HCT116 (cell line): ENCODE measurements at regions not wholly inside any gene's neighbourhood (a gene's known extent, or its start where the extent isn't known, plus 50 kb on each side); places are given as distances from the start of the nearest gene placed in this dataset.

ENCODE experiments used
- ATAC-seq: fragments of 200-7000 bp; cut with Tn5 transposase; 2 replicates; pipeline ENCODE4 v1.9.1; 2020; ENCODE audit warnings: mild to moderate bottlenecking, moderate library complexity
- BruUV-seq: library from RNA; stranded (reverse); fragments of 400-500 nt; replicated peaks from 2 replicates; lab custom pipeline; 2021; lab: Mats Ljungman, UMichigan
- CTCF ChIA-PET: fragments of 300-600 bp; sonication (Branson Sonifier 250); formaldehyde crosslinking; loops from one replicate; lab custom pipeline; 2021; ENCODE audit warnings: antibody characterized with exemption; lab: Charles Lee
- POLR2A ChIA-PET: fragments of 300-600, 350-600 bp; sonication (Branson Sonifier 250); formaldehyde crosslinking; loops from one replicate; lab custom pipeline; 2021; ENCODE audit warnings: antibody characterized with exemption; lab: Charles Lee
- RAD21 ChIA-PET, 2 experiments: fragments of 300-600 bp; sonication (Branson Sonifier 250); formaldehyde crosslinking; loops; one replicate each; lab custom pipeline; 2023; ENCODE audit warnings: low total read pairs in 2 of 2; ENCODE audit not compliant: uncharacterized antibody in 2 of 2, unreplicated experiment in 2 of 2, low non-redundant PET in 1 of 2; lab: Charles Lee
- DNase-seq: peaks from one replicate; pipeline ENCODE4 v3.0.0-alpha.2; 2010; ENCODE audit warnings: low read depth, low spot score
- H2AFZ ChIP-seq: fragments of 200-600 bp; shearing (Covaris generic), sonication (generic); 2 replicates; pipeline ENCODE4 v1.6.1; 2017; ENCODE audit warnings: low read depth, mixed run types, mixed read lengths, antibody characterized with exemption, low read length; ENCODE audit not compliant: poor library complexity, severe bottlenecking
- H3K27ac ChIP-seq: 2 replicates; pipeline ENCODE4 v1.5.1; 2012; ENCODE audit warnings: low read depth, low read length
- H3K27me3 ChIP-seq: fragments of 200-600 bp; sonication (generic); 2 replicates; pipeline ENCODE4 v1.6.1; 2016; ENCODE audit warnings: mixed run types, low read length, mixed read lengths; ENCODE audit not compliant: insufficient read depth
- H3K36me3 ChIP-seq, 2 experiments: fragments of 200-500 bp in 1 of 2; fragments of 200-600 bp in 1 of 2; sonication (Bioruptor generic) in 1 of 2; sonication (generic) in 1 of 2; 2 replicates each; pipeline versions ENCODE4 v1.5.1 to v1.6.1; 2014 to 2016; ENCODE audit warnings: low read length in 2 of 2, inconsistent platforms in 1 of 2, mixed read lengths in 1 of 2, mixed run types in 1 of 2; ENCODE audit not compliant: insufficient read depth in 2 of 2, control insufficient read depth in 1 of 2
- H3K4me1 ChIP-seq, 2 experiments: fragments of 200-600 bp in 1 of 2; sonication (generic) in 1 of 2; 2 replicates each; pipeline versions ENCODE4 v1.5.1 to v1.6.1; 2012 to 2017; ENCODE audit warnings: low read length in 2 of 2, inconsistent platforms in 1 of 2, mild to moderate bottlenecking in 1 of 2, mixed read lengths in 1 of 2, mixed run types in 1 of 2, moderate library complexity in 1 of 2; ENCODE audit not compliant: insufficient read depth in 2 of 2, control insufficient read depth in 1 of 2
- H3K4me2 ChIP-seq: fragments of 200-600 bp; sonication (generic); 2 replicates; pipeline ENCODE4 v1.6.1; 2017; ENCODE audit warnings: mixed run types, low read length, mixed read lengths
- H3K4me3 ChIP-seq, 2 experiments: fragments of 200-600 bp in 1 of 2; sonication (generic) in 1 of 2; replicated peaks in 1 of 2; 2 replicates each; pipeline ENCODE4 v1.5.1; 2011 to 2016; ENCODE audit warnings: low read length in 2 of 2, control low read depth in 1 of 2, low read depth in 1 of 2, mild to moderate bottlenecking in 1 of 2, mixed read lengths in 1 of 2, mixed run types in 1 of 2
- H3K79me2 ChIP-seq: fragments of 200-600 bp; sonication (generic); 2 replicates; pipeline ENCODE4 v1.6.1; 2017; ENCODE audit warnings: mild to moderate bottlenecking, mixed run types, low read length, moderate library complexity, mixed read lengths; ENCODE audit not compliant: insufficient read depth
- H3K9ac ChIP-seq: fragments of 200-600 bp; sonication (generic); 2 replicates; pipeline ENCODE4 v1.6.1; 2016; ENCODE audit warnings: low read length, mixed read lengths
- H3K9me2 ChIP-seq: fragments of 200-600 bp; sonication (generic), shearing (Covaris generic); 2 replicates; pipeline ENCODE4 v1.6.1; 2017; ENCODE audit warnings: mixed run types, mild to moderate bottlenecking, moderate library complexity; ENCODE audit not compliant: insufficient read depth
- H3K9me3 ChIP-seq, 2 experiments: fragments of 200-500 bp in 1 of 2; fragments of 200-600 bp in 1 of 2; sonication (Bioruptor generic) in 1 of 2; sonication (generic) in 1 of 2; 2 replicates each; pipeline ENCODE4 v1.6.1; 2014 to 2017; ENCODE audit warnings: low read length in 2 of 2, mixed read lengths in 2 of 2, inconsistent platforms in 1 of 2, low read depth in 1 of 2, mild to moderate bottlenecking in 1 of 2, mixed run types in 1 of 2, moderate library complexity in 1 of 2; ENCODE audit not compliant: control insufficient read depth in 1 of 2, insufficient read depth in 1 of 2
- H4K20me1 ChIP-seq: fragments of 200-600 bp; sonication (generic), shearing (Covaris generic); 2 replicates; pipeline ENCODE4 v1.6.1; 2017; ENCODE audit warnings: mixed run types, mild to moderate bottlenecking, moderate library complexity; ENCODE audit not compliant: insufficient read depth
- CEBPB ChIP-seq: IDR thresholded peaks from 2 replicates; pipeline ENCODE4 v1.6.1; 2012; ENCODE audit warnings: low read depth
- ELF1 ChIP-seq: IDR thresholded peaks from 2 replicates; pipeline ENCODE4 v1.6.1; 2012; ENCODE audit warnings: low read depth, borderline replicate concordance
- FOSL1 ChIP-seq: IDR thresholded peaks from 2 replicates; pipeline ENCODE4 v1.6.1; 2012; ENCODE audit warnings: low read depth
- JUND ChIP-seq: IDR thresholded peaks from 2 replicates; pipeline ENCODE4 v1.6.1; 2012
- MAX ChIP-seq: IDR thresholded peaks from 2 replicates; pipeline ENCODE4 v1.6.1; 2012
- POLR2A ChIP-seq: IDR thresholded peaks from 2 replicates; pipeline ENCODE4 v1.7.0; 2011; ENCODE audit warnings: borderline replicate concordance; ENCODE audit not compliant: insufficient read depth, insufficient read length; ENCODE audit errors: extremely low read depth
- POLR2AphosphoS5 ChIP-seq: IDR thresholded peaks from 2 replicates; pipeline ENCODE4 v1.6.1; 2011; ENCODE audit warnings: mild to moderate bottlenecking, low read depth, low read length, moderate library complexity
- SP1 ChIP-seq: IDR thresholded peaks from 2 replicates; pipeline ENCODE4 v1.6.1; 2012; ENCODE audit warnings: low read depth
- SRF ChIP-seq: IDR thresholded peaks from 2 replicates; pipeline ENCODE4 v1.6.1; 2012; ENCODE audit warnings: low read depth
- YY1 ChIP-seq: IDR thresholded peaks from 2 replicates; pipeline ENCODE4 v1.6.1; 2011; ENCODE audit warnings: low read length, low read depth, moderate library complexity, mild to moderate bottlenecking; ENCODE audit not compliant: insufficient replicate concordance; ENCODE audit errors: extremely low read depth
- ZBTB33 ChIP-seq: IDR thresholded peaks from 2 replicates; pipeline ENCODE4 v1.6.1; 2011; ENCODE audit warnings: mild to moderate bottlenecking, low read length, moderate library complexity; ENCODE audit not compliant: insufficient replicate concordance; ENCODE audit errors: extremely low read depth
- ZFX ChIP-seq: fragments of 450-650 bp; IDR thresholded peaks from 2 replicates; pipeline ENCODE4 v1.6.1; 2017
- ZNF274 ChIP-seq: fragments of 200-500 bp; sonication (Bioruptor generic); IDR thresholded peaks from 2 replicates; pipeline ENCODE4 v1.6.1; 2014; ENCODE audit warnings: mild to moderate bottlenecking, low read depth, low read length, inconsistent platforms
- intact Hi-C: fragments of 100-400 bp; cut with micrococcal nuclease; formaldehyde crosslinking; loops from 2 replicates; pipeline ENCODE4 v1.10.0; 2022

GRCh38 chr12:90399357-90399756 is 555.6 kb downstream of the CCER1 start:
- TF ChIP-seq ZNF274 (no peak), POLR2A (no peak), ELF1 (no peak), JUND (no peak), SRF (no peak), MAX (no peak), FOSL1 (no peak), ZFX (no peak), SP1 (no peak), CEBPB (no peak), ZBTB33 (no peak), POLR2AphosphoS5 (no peak), YY1 (no peak)
- Histone ChIP-seq H4K20me1 (no peaks in the 10 kb centered on the region), H3K9me2 (no peaks in the 10 kb centered on the region; the same call in 1 of the 2 replicates), H3K4me2 (no peak overlapping the region), H3K4me3 (no peak overlapping the region), H2AFZ (no peak overlapping the region), H3K79me2 (no peaks in the 10 kb centered on the region), H3K27me3 (no peaks in the 10 kb centered on the region), H3K27ac (no peak overlapping the region), H3K36me3 (no peaks in the 10 kb centered on the region), H3K9ac (no peak overlapping the region), H3K9me3 (no peaks in the 10 kb centered on the region; a peak in 1 of 4 replicates), H3K4me1 (no peaks in the 10 kb centered on the region)
- intact Hi-C loops = no loop called here
- ChIA-PET CTCF (no interaction called here), RAD21 (no interaction called here), POLR2A (no interaction called here)
- ATAC-seq = no peak
- BruUV-seq = no TSS peak
- no peak for DNase-seq
